ENCODE measurements at regions not wholly inside any gene's neighbourhood (a gene's known extent, or its start where the extent isn't known, plus 50 kb on each side); places are given as distances from the start of the nearest gene placed in this dataset.
A peak's percentile ranks its signal among the peaks of the same experiment; 100 is the strongest.

- Histone ChIP-seq H3K36me3 (replicated peaks in 1 of 2; ENCODE audit: control insufficient read depth in 2 of 2, insufficient read depth in 2 of 2, low read length in 2 of 2) (no peaks in the 10 kb centered on the region), H3K9me3 (replicated peaks in 1 of 2; ENCODE audit: control insufficient read depth in 2 of 2, insufficient read depth in 1 of 2, low read depth in 1 of 2, low read length in 2 of 2) (no peaks in the 10 kb centered on the region), H3K27ac (replicated peaks; ENCODE audit: low read length) (no peak overlapping the region), H2AFZ (ENCODE audit: low read length) (no peak overlapping the region), H3K79me1 (ENCODE audit: low read depth, low read length) (no peaks in the 10 kb centered on the region), H3K18ac (ENCODE audit: low read length) (peak overlapping the region; percentile 24), H4K8ac (ENCODE audit: low read depth, low read length) (no peak overlapping the region), H4K91ac (ENCODE audit: low read depth, low read length, poor library complexity) (no peak overlapping the region), H3K4me2 (ENCODE audit: insufficient read depth, low read length, poor library complexity, severe bottlenecking) (no peak overlapping the region), H3K4me3 (ENCODE audit: low read length in 2 of 2) (no peak overlapping the region), H2BK12ac (ENCODE audit: low read length) (no peak overlapping the region), H3K14ac (ENCODE audit: low read length) (no peak overlapping the region), H3K4ac (ENCODE audit: low read length) (no peak overlapping the region), H2BK15ac (ENCODE audit: low read length) (no peak overlapping the region), H2BK5ac (ENCODE audit: low read length) (no peak overlapping the region), H3K9ac (ENCODE audit: low read depth, low read length, poor library complexity) (no peak overlapping the region), H3K27me3 (ENCODE audit: control insufficient read depth in 3 of 3, insufficient read depth in 3 of 3, low read depth in 1 of 3, low read length in 3 of 3) (no peaks in the 10 kb centered on the region), H3K4me1 (ENCODE audit: control insufficient read depth in 2 of 2, insufficient read depth in 1 of 2, low read depth in 1 of 2, low read length in 2 of 2) (peaks cover 17 to 21% of the 10 kb centered on the region in 2 donors), H3K23ac (ENCODE audit: low read depth, low read length, poor library complexity) (no peak overlapping the region), H2BK120ac (ENCODE audit: low read depth, low read length) (no peak overlapping the region), H2AK5ac (ENCODE audit: low read depth, low read length) (no peak overlapping the region)
- WGBS, 2 donors (ENCODE audit: extremely low coverage in 2 of 2, insufficient read length in 2 of 2, insufficient replicate concordance in 1 of 2) = no CpG with 5 or more reads among the region's 3 CpGs
- no peak for DNase-seq (ENCODE audit: low spot score)
Observed at GRCh38 chr10:78512205-78512550, 478.5 kb downstream of the RPS24 start.

- Histone ChIP-seq H3K4me1 (ENCODE audit: control insufficient read depth in 2 of 2, insufficient read depth in 1 of 2, low read depth in 1 of 2, low read length in 2 of 2) (peaks cover 10 to 17% of the 10 kb centered on the region in 2 donors), H4K91ac (ENCODE audit: low read depth, low read length, poor library complexity) (no peak overlapping the region), H2BK15ac (ENCODE audit: low read length) (no peak overlapping the region), H3K4me3 (ENCODE audit: low read length in 2 of 2) (no peak overlapping the region), H2AFZ (ENCODE audit: low read length) (no peak overlapping the region), H3K9me3 (replicated peaks in 1 of 2; ENCODE audit: control insufficient read depth in 2 of 2, insufficient read depth in 1 of 2, low read depth in 1 of 2, low read length in 2 of 2) (no peaks in the 10 kb centered on the region), H3K79me1 (ENCODE audit: low read depth, low read length) (no peaks in the 10 kb centered on the region), H3K9ac (ENCODE audit: low read depth, low read length, poor library complexity) (no peak overlapping the region), H3K4ac (ENCODE audit: low read length) (no peak overlapping the region), H3K36me3 (replicated peaks in 1 of 2; ENCODE audit: control insufficient read depth in 2 of 2, insufficient read depth in 2 of 2, low read length in 2 of 2) (no peaks in the 10 kb centered on the region), H2BK5ac (ENCODE audit: low read length) (no peak overlapping the region), H2BK12ac (ENCODE audit: low read length) (no peak overlapping the region), H2BK120ac (ENCODE audit: low read depth, low read length) (no peak overlapping the region), H3K27ac (replicated peaks; ENCODE audit: low read length) (no peak overlapping the region), H3K18ac (ENCODE audit: low read length) (no peak overlapping the region), H3K4me2 (ENCODE audit: insufficient read depth, low read length, poor library complexity, severe bottlenecking) (no peak overlapping the region), H2AK5ac (ENCODE audit: low read depth, low read length) (no peak overlapping the region), H3K23ac (ENCODE audit: low read depth, low read length, poor library complexity) (no peak overlapping the region), H4K8ac (ENCODE audit: low read depth, low read length) (no peak overlapping the region), H3K27me3 (ENCODE audit: control insufficient read depth in 3 of 3, insufficient read depth in 3 of 3, low read depth in 1 of 3, low read length in 3 of 3) (no peaks in the 10 kb centered on the region), H3K14ac (ENCODE audit: low read length) (no peak overlapping the region)
- no CpG with 5 or more reads among the region's 2 CpGs for WGBS, 2 donors (ENCODE audit: extremely low coverage in 2 of 2, insufficient read length in 2 of 2, insufficient replicate concordance in 1 of 2)
- DNase-seq (ENCODE audit: low spot score) = no peak
Observed at GRCh38 chr10:78513330-78513729, 479.7 kb downstream of the RPS24 start.

- Histone ChIP-seq H2BK5ac (ENCODE audit: low read length) (no peak overlapping the region), H3K4me1 (ENCODE audit: control insufficient read depth in 2 of 2, insufficient read depth in 1 of 2, low read depth in 1 of 2, low read length in 2 of 2) (peaks cover 8 to 12% of the 10 kb centered on the region in 2 donors), H3K27ac (replicated peaks; ENCODE audit: low read length) (no peak overlapping the region), H3K9me3 (replicated peaks in 1 of 2; ENCODE audit: control insufficient read depth in 2 of 2, insufficient read depth in 1 of 2, low read depth in 1 of 2, low read length in 2 of 2) (no peaks in the 10 kb centered on the region), H3K14ac (ENCODE audit: low read length) (no peak overlapping the region), H3K23ac (ENCODE audit: low read depth, low read length, poor library complexity) (no peak overlapping the region), H3K4ac (ENCODE audit: low read length) (no peak overlapping the region), H3K4me2 (ENCODE audit: insufficient read depth, low read length, poor library complexity, severe bottlenecking) (no peak overlapping the region), H3K36me3 (replicated peaks in 1 of 2; ENCODE audit: control insufficient read depth in 2 of 2, insufficient read depth in 2 of 2, low read length in 2 of 2) (no peaks in the 10 kb centered on the region), H2BK15ac (ENCODE audit: low read length) (peak overlapping the region; percentile 12), H2AK5ac (ENCODE audit: low read depth, low read length) (no peak overlapping the region), H2AFZ (ENCODE audit: low read length) (no peak overlapping the region), H2BK120ac (ENCODE audit: low read depth, low read length) (no peak overlapping the region), H3K79me1 (ENCODE audit: low read depth, low read length) (no peaks in the 10 kb centered on the region), H3K18ac (ENCODE audit: low read length) (no peak overlapping the region), H3K4me3 (ENCODE audit: low read length in 2 of 2) (no peak overlapping the region), H3K9ac (ENCODE audit: low read depth, low read length, poor library complexity) (no peak overlapping the region), H3K27me3 (ENCODE audit: control insufficient read depth in 3 of 3, insufficient read depth in 3 of 3, low read depth in 1 of 3, low read length in 3 of 3) (no peaks in the 10 kb centered on the region), H4K91ac (ENCODE audit: low read depth, low read length, poor library complexity) (no peak overlapping the region), H4K8ac (ENCODE audit: low read depth, low read length) (no peak overlapping the region), H2BK12ac (ENCODE audit: low read length) (no peak overlapping the region)
- DNase-seq (ENCODE audit: low spot score) = no peak
- WGBS, 2 donors (ENCODE audit: extremely low coverage in 2 of 2, insufficient read length in 2 of 2, insufficient replicate concordance in 1 of 2) = no CpG with 5 or more reads among the region's 3 CpGs
Observed at GRCh38 chr10:78513986-78514385, 480.3 kb downstream of the RPS24 start.

- H3K4ac ChIP-seq (ENCODE audit: low read length) = no peak overlapping the region
- H3K14ac ChIP-seq (ENCODE audit: low read length) = no peak overlapping the region
- no peak overlapping the region for H3K27ac ChIP-seq (replicated peaks; ENCODE audit: low read length)
- H3K36me3 ChIP-seq (replicated peaks in 1 of 2; ENCODE audit: control insufficient read depth in 2 of 2, insufficient read depth in 2 of 2, low read length in 2 of 2) = no peaks in the 10 kb centered on the region
- H2BK15ac ChIP-seq (ENCODE audit: low read length) = peak overlapping the region; percentile 12
- H3K18ac ChIP-seq (ENCODE audit: low read length) = no peak overlapping the region
- H3K79me1 ChIP-seq (ENCODE audit: low read depth, low read length) = no peaks in the 10 kb centered on the region
- DNase-seq (ENCODE audit: low spot score) = no peak
- no CpG with 5 or more reads among the region's 4 CpGs for WGBS, 2 donors (ENCODE audit: extremely low coverage in 2 of 2, insufficient read length in 2 of 2, insufficient replicate concordance in 1 of 2)
- no peak overlapping the region for H2BK12ac ChIP-seq (ENCODE audit: low read length)
- H2AK5ac ChIP-seq (ENCODE audit: low read depth, low read length) = no peak overlapping the region
- H4K91ac ChIP-seq (ENCODE audit: low read depth, low read length, poor library complexity) = no peak overlapping the region
- H3K27me3 ChIP-seq (ENCODE audit: control insufficient read depth in 3 of 3, insufficient read depth in 3 of 3, low read depth in 1 of 3, low read length in 3 of 3) = no peaks in the 10 kb centered on the region
- no peak overlapping the region for H3K4me2 ChIP-seq (ENCODE audit: insufficient read depth, low read length, poor library complexity, severe bottlenecking)
- H3K4me3 ChIP-seq (ENCODE audit: low read length in 2 of 2) = no peak overlapping the region
- peaks cover 6 to 8% of the 10 kb centered on the region in 2 donors for H3K4me1 ChIP-seq (ENCODE audit: control insufficient read depth in 2 of 2, insufficient read depth in 1 of 2, low read depth in 1 of 2, low read length in 2 of 2)
- no peak overlapping the region for H2BK120ac ChIP-seq (ENCODE audit: low read depth, low read length)
- H2AFZ ChIP-seq (ENCODE audit: low read length) = no peak overlapping the region
- no peak overlapping the region for H2BK5ac ChIP-seq (ENCODE audit: low read length)
- H3K9ac ChIP-seq (ENCODE audit: low read depth, low read length, poor library complexity) = no peak overlapping the region
- no peaks in the 10 kb centered on the region for H3K9me3 ChIP-seq (replicated peaks in 1 of 2; ENCODE audit: control insufficient read depth in 2 of 2, insufficient read depth in 1 of 2, low read depth in 1 of 2, low read length in 2 of 2)
- no peak overlapping the region for H4K8ac ChIP-seq (ENCODE audit: low read depth, low read length)
- H3K23ac ChIP-seq (ENCODE audit: low read depth, low read length, poor library complexity) = no peak overlapping the region
Observed at GRCh38 chr10:78514459-78514858, 480.8 kb downstream of the RPS24 start.

All from neuronal stem cell (in vitro differentiated cells).